SK-N-SH (cell line): ENCODE measurements at regions not wholly inside any gene's neighbourhood (a gene's known extent, or its start where the extent isn't known, plus 50 kb on each side); places are given as distances from the start of the nearest gene placed in this dataset.

Experiments
- CTCF ChIA-PET: fragments of 300-600, 350-600 bp; formaldehyde crosslinking; extraction: SDS; loops from one replicate; lab custom pipeline; 2021; lab: Yijun Ruan, JAX
- POLR2A ChIA-PET: fragments of 350-600 bp; sonication (Branson Sonifier 250); formaldehyde crosslinking; extraction: SDS; loops from one replicate; lab custom pipeline; 2020; ENCODE audit warnings: antibody characterized with exemption, inconsistent platforms; lab: Yijun Ruan, JAX
- DNase-seq: peaks from one replicate; pipeline ENCODE4 v3.0.0; 2012
- H2AFZ ChIP-seq: fragments of 200-600 bp; sonication (generic); 2 replicates; pipeline ENCODE4 v1.8.1; 2016; ENCODE audit warnings: antibody characterized with exemption, mild to moderate bottlenecking, low read depth
- H3F3A ChIP-seq: fragments of 200-600 bp; sonication (generic); replicated peaks from 2 replicates; pipeline ENCODE3; 2016; ENCODE audit warnings: antibody characterized with exemption, mild to moderate bottlenecking; ENCODE audit not compliant: insufficient read depth
- H3K27ac ChIP-seq, 2 experiments: fragments of 200-500 bp in 1 of 2; fragments of 200-600 bp in 1 of 2; sonication (Bioruptor generic) in 1 of 2; sonication (generic), shearing (Covaris generic) in 1 of 2; 2 replicates each; pipeline versions ENCODE4 v1.5.1 to v1.6.1; 2014 to 2016; ENCODE audit warnings: low read depth in 2 of 2, inconsistent platforms in 1 of 2, low read length in 1 of 2, mild to moderate bottlenecking in 1 of 2, mixed read lengths in 1 of 2
- H3K27me3 ChIP-seq: fragments of 200-600 bp; sonication (generic), shearing (Covaris generic); 2 replicates; pipeline ENCODE4 v1.6.1; 2016; ENCODE audit warnings: mixed run types; ENCODE audit not compliant: insufficient read depth
- H3K36me3 ChIP-seq, 2 experiments: fragments of 200-500 bp in 1 of 2; fragments of 200-600 bp in 1 of 2; sonication (Bioruptor generic) in 1 of 2; sonication (generic) in 1 of 2; replicated peaks in 1 of 2; 2 replicates each; pipeline versions ENCODE3 to v1.5.1; 2014 to 2016; ENCODE audit warnings: low read length in 1 of 2, mild to moderate bottlenecking in 1 of 2; ENCODE audit not compliant: insufficient read depth in 2 of 2, control insufficient read depth in 1 of 2
- H3K4me1 ChIP-seq, 2 experiments: fragments of 200-500 bp in 1 of 2; fragments of 200-600 bp in 1 of 2; sonication (Bioruptor generic) in 1 of 2; sonication (generic), shearing (Covaris generic) in 1 of 2; 2 replicates each; pipeline versions ENCODE4 v1.5.1 to v1.6.1; 2014 to 2016; ENCODE audit warnings: low read depth in 1 of 2, low read length in 1 of 2, mixed run types in 1 of 2; ENCODE audit not compliant: insufficient read depth in 2 of 2, control insufficient read depth in 1 of 2
- H3K4me2 ChIP-seq: fragments of 200-600 bp; sonication (generic), shearing (Covaris generic); 2 replicates; pipeline ENCODE4 v1.6.1; 2017; ENCODE audit warnings: mixed run types
- H3K4me3 ChIP-seq, 2 experiments: fragments of 200-500 bp in 1 of 2; fragments of 200-600 bp in 1 of 2; sonication (Bioruptor generic) in 1 of 2; sonication (generic), shearing (Covaris generic) in 1 of 2; 2 replicates each; pipeline versions ENCODE4 v1.5.1 to v1.8.1; 2014 to 2016; ENCODE audit warnings: low read depth in 2 of 2, inconsistent platforms in 1 of 2, low read length in 1 of 2, mild to moderate bottlenecking in 1 of 2, mixed read lengths in 1 of 2, moderate library complexity in 1 of 2
- H3K79me2 ChIP-seq: fragments of 200-600 bp; sonication (generic); 2 replicates; pipeline ENCODE4 v1.8.1; 2017; ENCODE audit warnings: mild to moderate bottlenecking; ENCODE audit not compliant: insufficient read depth
- H3K9ac ChIP-seq: fragments of 200-600 bp; sonication (generic); 2 replicates; pipeline ENCODE4 v1.6.1; 2017; ENCODE audit warnings: mixed run types
- H3K9me2 ChIP-seq: fragments of 200-600 bp; sonication (generic); 2 replicates; pipeline ENCODE4 v1.6.1; 2017; ENCODE audit warnings: mixed run types
- H3K9me3 ChIP-seq: fragments of 200-600 bp; sonication (generic); 2 replicates; pipeline ENCODE4 v1.6.1; 2017; ENCODE audit warnings: mixed run types, mild to moderate bottlenecking, moderate library complexity
- H4K20me1 ChIP-seq: fragments of 200-600 bp; sonication (generic); 2 replicates; pipeline ENCODE4 v1.6.1; 2017; ENCODE audit warnings: mild to moderate bottlenecking, mixed run types; ENCODE audit not compliant: insufficient read depth
- CHD2 ChIP-seq: fragments of 150-350 bp; IDR thresholded peaks from 2 replicates; pipeline ENCODE4 v1.6.1; 2018; ENCODE audit warnings: low read length; ENCODE audit not compliant: partially characterized antibody
- CTCF ChIP-seq: fragments of 200-600 bp; sonication (generic); IDR thresholded peaks from 2 replicates; pipeline ENCODE4 v1.6.1; 2017; ENCODE audit warnings: antibody characterized with exemption, mild to moderate bottlenecking, moderate library complexity
- EP300 ChIP-seq, 2 experiments: IDR thresholded peaks; 2 replicates each; pipeline versions ENCODE4 v1.4.0 to v1.6.1; 2012; ENCODE audit warnings: borderline replicate concordance in 1 of 2, low read depth in 1 of 2, low read length in 1 of 2
- EZH2phosphoT487 ChIP-seq: fragments of 200-600 bp; sonication (generic); IDR thresholded peaks from 2 replicates; pipeline ENCODE4 v1.6.1; 2017; ENCODE audit warnings: low read depth, mixed run types, mild to moderate bottlenecking, antibody characterized with exemption, moderate library complexity, borderline replicate concordance
- FOSL2 ChIP-seq: IDR thresholded peaks from 2 replicates; pipeline ENCODE4 v1.4.0; 2012; ENCODE audit warnings: low read depth, mild to moderate bottlenecking, moderate library complexity, borderline replicate concordance
- GATA2 ChIP-seq: sonication (generic); formaldehyde crosslinking; IDR thresholded peaks from 2 replicates; pipeline ENCODE4 v1.5.0; 2020; ENCODE audit warnings: mild to moderate bottlenecking, missing genetic modification reagents
- JUND ChIP-seq: IDR thresholded peaks from 2 replicates; pipeline ENCODE4 v1.4.0; 2012
- MAX ChIP-seq: IDR thresholded peaks from 2 replicates; pipeline ENCODE4 v1.4.0; 2012; ENCODE audit warnings: low read depth
- MXI1 ChIP-seq: IDR thresholded peaks from 2 replicates; pipeline ENCODE4 v1.6.1; 2012; ENCODE audit warnings: mild to moderate bottlenecking, low read depth, low read length, improper control_type of control experiment
- PBX3 ChIP-seq: IDR thresholded peaks from 2 replicates; pipeline ENCODE4; 2012
- RAD21 ChIP-seq: IDR thresholded peaks from 2 replicates; pipeline ENCODE4 v1.6.1; 2012; ENCODE audit warnings: mild to moderate bottlenecking, low read length
- REST ChIP-seq: IDR thresholded peaks from 2 replicates; pipeline ENCODE4 v1.6.1; 2012; ENCODE audit warnings: mild to moderate bottlenecking, low read depth, low read length, moderate library complexity
- SIN3A ChIP-seq: IDR thresholded peaks from 2 replicates; pipeline ENCODE4 v1.6.1; 2012; ENCODE audit warnings: low read depth, mild to moderate bottlenecking, low read length, moderate library complexity, borderline replicate concordance
- SMC3 ChIP-seq: IDR thresholded peaks from 2 replicates; pipeline ENCODE4 v1.6.1; 2012; ENCODE audit warnings: low read depth, low read length, improper control_type of control experiment
- TCF12 ChIP-seq: IDR thresholded peaks from 2 replicates; pipeline ENCODE4 v1.4.0; 2012
- USF1 ChIP-seq: IDR thresholded peaks from 2 replicates; pipeline ENCODE4 v1.4.0; 2012; ENCODE audit warnings: low read depth, borderline replicate concordance
- YY1 ChIP-seq: IDR thresholded peaks from 2 replicates; pipeline ENCODE4 v1.4.0; 2012; ENCODE audit warnings: low read depth, mild to moderate bottlenecking
- WGBS: methylation state at CpG from one replicate; pipeline ENCODE4 v1.1.6; 2017; ENCODE audit warnings: low lambda C conversion rate; 5-methylcytosine and 5-hydroxymethylcytosine counted together

GRCh38 chr12:60205500-60205899 is 609.7 kb downstream of the SLC16A7 start:
- H3K4me1 ChIP-seq, result no peaks in the 10 kb centered on the region; a peak in 1 of 4 replicates
- no peaks in the 10 kb centered on the region for H3K27me3 ChIP-seq
- no peaks in the 10 kb centered on the region for H3K9me3 ChIP-seq
- no peak overlapping the region for H2AFZ ChIP-seq
- DNase-seq, result no peak
- TF ChIP-seq USF1 (no peak), TCF12 (peak; percentile 29; the same call in 1 of the 2 replicates), PBX3 (0 out of 2 replicates have a peak, but pooled peaks have one; percentile 17), JUND (peak; percentile 12; the same call in 1 of the 2 replicates)
- TF ChIP-seq, all 33 proteins: peak for 3
- Histone ChIP-seq H3K9me2 (no peaks in the 10 kb centered on the region), H3K4me3 (no peak overlapping the region), H3K9ac (no peak overlapping the region), H3K36me3 (no peaks in the 10 kb centered on the region), H3K79me2 (no peaks in the 10 kb centered on the region), H4K20me1 (no peaks in the 10 kb centered on the region), H3K4me2 (no peak overlapping the region), H3F3A (no peaks in the 10 kb centered on the region), H3K27ac (no peak overlapping the region)
- POLR2A ChIA-PET, result no interaction called here
- CTCF ChIA-PET, result no interaction called here
- WGBS, result 3% methylated on average over 1 of the region's 1 CpG

GRCh38 chr12:60209521-60209920 is 613.7 kb downstream of the SLC16A7 start:
- Histone ChIP-seq H3K9ac (no peak overlapping the region), H2AFZ (peak overlapping the region; percentile 35; the same call in 1 of the 2 replicates)
- POLR2A ChIA-PET, result no interaction called here

More at GRCh38 chr12:60209521-60209920, 613.7 kb downstream of the SLC16A7 start:
- Histone ChIP-seq H3K27ac (no peak overlapping the region), H3K36me3 (no peaks in the 10 kb centered on the region), H3K9me3 (no peaks in the 10 kb centered on the region), H3K4me2 (no peak overlapping the region), H4K20me1 (no peaks in the 10 kb centered on the region), H3F3A (no peaks in the 10 kb centered on the region), H3K4me1 (no peaks in the 10 kb centered on the region; a peak in 1 of 4 replicates), H3K4me3 (no peak overlapping the region), H3K79me2 (no peaks in the 10 kb centered on the region), H3K9me2 (no peaks in the 10 kb centered on the region), H3K27me3 (no peaks in the 10 kb centered on the region)
- no peak for DNase-seq
- CTCF ChIA-PET, result no interaction called here
- TF ChIP-seq YY1, result no peak
- no peak for TF ChIP-seq CHD2
- no peak for TF ChIP-seq EP300 (IDR thresholded peaks at IDR 0.05; ENCODE audit: borderline replicate concordance in 1 of 2, low read depth in 1 of 2, low read length in 1 of 2)
- TF ChIP-seq SMC3, result no peak
- no peak for TF ChIP-seq SIN3A
- TF ChIP-seq CTCF, result no peak
- no peak for TF ChIP-seq REST
- no peak for TF ChIP-seq RAD21
- no peak for TF ChIP-seq MXI1
- TF ChIP-seq FOSL2, result no peak
- TF ChIP-seq GATA2, result no peak
- no peak for TF ChIP-seq EZH2phosphoT487
- no peak for TF ChIP-seq MAX
